ENCODE measurements at regions not wholly inside any gene's neighbourhood (a gene's known extent, or its start where the extent isn't known, plus 50 kb on each side); places are given as distances from the start of the nearest gene placed in this dataset.

DNA sequence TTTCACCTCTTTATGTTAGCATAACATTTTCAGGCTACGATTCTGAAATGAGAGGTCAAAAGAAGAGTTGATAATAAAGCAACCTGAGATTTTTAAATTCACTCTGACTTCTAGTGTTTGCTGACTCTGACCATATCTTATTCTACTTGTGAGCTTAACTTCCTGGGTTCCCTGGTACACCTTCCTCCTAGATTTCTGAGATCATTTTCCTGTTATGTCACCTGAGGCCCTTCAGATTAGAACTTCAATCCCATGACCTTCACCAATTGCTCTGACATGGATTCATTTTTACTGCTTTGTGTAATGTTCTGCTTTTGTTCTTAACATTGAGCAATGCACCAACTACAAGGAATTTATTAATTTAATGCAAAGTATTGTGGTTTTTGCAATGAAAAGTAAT is 542.9 kb upstream of the FLRT2 start:
- no peak overlapping the region for H3K4me3 ChIP-seq (replicated peaks; ENCODE audit: insufficient read depth, low read length)
- H3K27me3 ChIP-seq (ENCODE audit: insufficient read depth, poor library complexity, severe bottlenecking) = no peaks in the 10 kb centered on the region
- TF ChIP-seq GABPA (IDR thresholded peaks at IDR 0.05; ENCODE audit: low read depth) = no peak
- no peak for TF ChIP-seq POLR2AphosphoS5 (IDR thresholded peaks at IDR 0.05; ENCODE audit: low read depth)
- TF ChIP-seq, protein P1, sequence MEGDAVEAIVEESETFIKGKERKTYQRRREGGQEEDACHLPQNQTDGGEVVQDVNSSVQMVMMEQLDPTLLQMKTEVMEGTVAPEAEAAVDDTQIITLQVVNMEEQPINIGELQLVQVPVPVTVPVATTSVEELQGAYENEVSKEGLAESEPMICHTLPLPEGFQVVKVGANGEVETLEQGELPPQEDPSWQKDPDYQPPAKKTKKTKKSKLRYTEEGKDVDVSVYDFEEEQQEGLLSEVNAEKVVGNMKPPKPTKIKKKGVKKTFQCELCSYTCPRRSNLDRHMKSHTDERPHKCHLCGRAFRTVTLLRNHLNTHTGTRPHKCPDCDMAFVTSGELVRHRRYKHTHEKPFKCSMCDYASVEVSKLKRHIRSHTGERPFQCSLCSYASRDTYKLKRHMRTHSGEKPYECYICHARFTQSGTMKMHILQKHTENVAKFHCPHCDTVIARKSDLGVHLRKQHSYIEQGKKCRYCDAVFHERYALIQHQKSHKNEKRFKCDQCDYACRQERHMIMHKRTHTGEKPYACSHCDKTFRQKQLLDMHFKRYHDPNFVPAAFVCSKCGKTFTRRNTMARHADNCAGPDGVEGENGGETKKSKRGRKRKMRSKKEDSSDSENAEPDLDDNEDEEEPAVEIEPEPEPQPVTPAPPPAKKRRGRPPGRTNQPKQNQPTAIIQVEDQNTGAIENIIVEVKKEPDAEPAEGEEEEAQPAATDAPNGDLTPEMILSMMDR (IDR thresholded peaks at IDR 0.05; ENCODE audit: insufficient read depth, low read length) = no peak
- no peak for TF ChIP-seq SPI1 (IDR thresholded peaks at IDR 0.05; ENCODE audit: borderline replicate concordance, low read depth)
- TF ChIP-seq, protein P2, sequence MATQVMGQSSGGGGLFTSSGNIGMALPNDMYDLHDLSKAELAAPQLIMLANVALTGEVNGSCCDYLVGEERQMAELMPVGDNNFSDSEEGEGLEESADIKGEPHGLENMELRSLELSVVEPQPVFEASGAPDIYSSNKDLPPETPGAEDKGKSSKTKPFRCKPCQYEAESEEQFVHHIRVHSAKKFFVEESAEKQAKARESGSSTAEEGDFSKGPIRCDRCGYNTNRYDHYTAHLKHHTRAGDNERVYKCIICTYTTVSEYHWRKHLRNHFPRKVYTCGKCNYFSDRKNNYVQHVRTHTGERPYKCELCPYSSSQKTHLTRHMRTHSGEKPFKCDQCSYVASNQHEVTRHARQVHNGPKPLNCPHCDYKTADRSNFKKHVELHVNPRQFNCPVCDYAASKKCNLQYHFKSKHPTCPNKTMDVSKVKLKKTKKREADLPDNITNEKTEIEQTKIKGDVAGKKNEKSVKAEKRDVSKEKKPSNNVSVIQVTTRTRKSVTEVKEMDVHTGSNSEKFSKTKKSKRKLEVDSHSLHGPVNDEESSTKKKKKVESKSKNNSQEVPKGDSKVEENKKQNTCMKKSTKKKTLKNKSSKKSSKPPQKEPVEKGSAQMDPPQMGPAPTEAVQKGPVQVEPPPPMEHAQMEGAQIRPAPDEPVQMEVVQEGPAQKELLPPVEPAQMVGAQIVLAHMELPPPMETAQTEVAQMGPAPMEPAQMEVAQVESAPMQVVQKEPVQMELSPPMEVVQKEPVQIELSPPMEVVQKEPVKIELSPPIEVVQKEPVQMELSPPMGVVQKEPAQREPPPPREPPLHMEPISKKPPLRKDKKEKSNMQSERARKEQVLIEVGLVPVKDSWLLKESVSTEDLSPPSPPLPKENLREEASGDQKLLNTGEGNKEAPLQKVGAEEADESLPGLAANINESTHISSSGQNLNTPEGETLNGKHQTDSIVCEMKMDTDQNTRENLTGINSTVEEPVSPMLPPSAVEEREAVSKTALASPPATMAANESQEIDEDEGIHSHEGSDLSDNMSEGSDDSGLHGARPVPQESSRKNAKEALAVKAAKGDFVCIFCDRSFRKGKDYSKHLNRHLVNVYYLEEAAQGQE (IDR thresholded peaks at IDR 0.05; ENCODE audit: insufficient replicate concordance, low read depth) = no peak
- DNase-seq (ENCODE audit: low read depth in 1 of 2, low spot score in 1 of 2) = no peak
- H3K27ac ChIP-seq (replicated peaks) = no peak overlapping the region

DNA sequence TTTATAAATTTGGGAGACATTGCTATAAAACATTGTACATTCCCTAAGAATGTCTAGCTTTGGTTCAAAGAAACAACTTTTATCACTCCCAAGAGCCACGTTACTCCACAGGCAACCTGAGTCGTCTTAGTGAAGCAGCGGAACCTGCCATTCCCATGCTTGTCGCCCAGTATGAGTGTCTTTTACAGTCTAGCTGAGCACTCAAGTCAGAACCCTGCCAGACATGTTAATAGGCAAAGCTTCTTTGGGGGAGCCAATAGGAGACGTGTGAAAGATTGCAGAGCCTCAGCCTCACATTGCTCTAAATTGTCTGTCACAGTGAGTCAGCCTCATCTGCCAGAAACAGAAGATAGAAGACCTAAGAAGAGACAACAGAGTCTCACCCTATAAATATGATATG is 541.6 kb upstream of the FLRT2 start:
- no peak for DNase-seq (ENCODE audit: low read depth in 1 of 2, low spot score in 1 of 2)
- TF ChIP-seq SPI1 (IDR thresholded peaks at IDR 0.05; ENCODE audit: borderline replicate concordance, low read depth) (no peak), POLR2AphosphoS5 (IDR thresholded peaks at IDR 0.05; ENCODE audit: low read depth) (no peak), GABPA (IDR thresholded peaks at IDR 0.05; ENCODE audit: low read depth) (no peak)
- TF ChIP-seq, protein P2 (IDR thresholded peaks at IDR 0.05; ENCODE audit: insufficient replicate concordance, low read depth) = no peak
- TF ChIP-seq, protein P1 (IDR thresholded peaks at IDR 0.05; ENCODE audit: insufficient read depth, low read length) = no peak

DNA sequence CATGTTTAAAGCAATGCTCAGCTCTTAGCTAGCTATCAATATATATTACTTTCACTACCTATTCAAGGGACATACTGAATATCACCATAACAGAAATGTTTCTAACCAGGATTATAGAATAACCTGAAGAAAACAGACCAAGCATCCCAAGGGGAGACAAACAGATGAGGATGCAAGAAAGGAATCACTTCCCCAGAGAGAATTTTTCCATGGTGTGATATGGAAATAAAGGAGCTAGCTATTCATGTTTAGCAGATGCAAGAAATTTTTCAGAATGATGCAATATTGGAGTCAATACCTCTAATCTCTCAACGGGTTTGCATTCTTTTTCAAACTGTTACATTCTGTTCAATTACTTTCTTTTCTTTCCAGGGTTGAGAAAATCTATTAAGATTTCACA is 538.9 kb upstream of the FLRT2 start:
- DNase-seq (ENCODE audit: low read depth in 1 of 2, low spot score in 1 of 2) = no peak
- Histone ChIP-seq H3K4me3 (replicated peaks; ENCODE audit: insufficient read depth, low read length) (no peak overlapping the region), H3K27me3 (ENCODE audit: insufficient read depth, poor library complexity, severe bottlenecking) (no peaks in the 10 kb centered on the region), H3K27ac (replicated peaks) (no peak overlapping the region)
- TF ChIP-seq SPI1 (IDR thresholded peaks at IDR 0.05; ENCODE audit: borderline replicate concordance, low read depth) (no peak), GABPA (IDR thresholded peaks at IDR 0.05; ENCODE audit: low read depth) (no peak), POLR2AphosphoS5 (IDR thresholded peaks at IDR 0.05; ENCODE audit: low read depth) (no peak)
- TF ChIP-seq, protein P1 (IDR thresholded peaks at IDR 0.05; ENCODE audit: insufficient read depth, low read length) = no peak
- TF ChIP-seq, protein P2 (IDR thresholded peaks at IDR 0.05; ENCODE audit: insufficient replicate concordance, low read depth) = no peak

More for the DNA sequence above, 541.6 kb upstream of the FLRT2 start:
- Histone ChIP-seq H3K27ac (replicated peaks) (no peak overlapping the region), H3K27me3 (ENCODE audit: insufficient read depth, poor library complexity, severe bottlenecking) (no peaks in the 10 kb centered on the region), H3K4me3 (replicated peaks; ENCODE audit: insufficient read depth, low read length) (no peak overlapping the region)
